GM12878 (cell line): ENCODE measurements at regions not wholly inside any gene's neighbourhood (a gene's known extent, or its start where the extent isn't known, plus 50 kb on each side); places are given as distances from the start of the nearest gene placed in this dataset.

Experiments
- ATAC-seq: fragments of 200-7000 bp; cut with Tn5 transposase; 3 replicates; pipeline ENCODE4 v1.9.1; 2020; ENCODE audit warnings: mild to moderate bottlenecking, moderate library complexity
- BruUV-seq: library from RNA; stranded (reverse); fragments of 400-500 nt; replicated peaks from 2 replicates; lab custom pipeline; 2021; lab: Mats Ljungman, UMichigan
- CTCF ChIA-PET: fragments of 300-600 bp; sonication (Branson Sonifier 250); formaldehyde crosslinking; extraction: SDS; loops from one replicate; lab custom pipeline; 2021; ENCODE audit warnings: inconsistent platforms; lab: Yijun Ruan, JAX
- POLR2A ChIA-PET: fragments of 350-600 bp; formaldehyde crosslinking; extraction: SDS; loops from one replicate; lab custom pipeline; 2021; ENCODE audit warnings: inconsistent platforms; lab: Charles Lee
- RAD21 ChIA-PET: fragments of 300-600 bp; sonication (Branson Sonifier 250); formaldehyde crosslinking; loops from one replicate; lab custom pipeline; 2023; ENCODE audit warnings: antibody characterized with exemption; ENCODE audit not compliant: unreplicated experiment; lab: Charles Lee
- SMC1A ChIA-PET: fragments of 300-600 bp; sonication (Branson Sonifier 250); formaldehyde crosslinking; loops from one replicate; lab custom pipeline; 2023; ENCODE audit not compliant: unreplicated experiment, uncharacterized antibody; lab: Charles Lee
- DNase-seq: peaks from one replicate; pipeline ENCODE4 v3.0.0-alpha.2; 2011; ENCODE audit warnings: low read depth, low spot score
- FAIRE-seq: peaks from 3 replicates; lab custom pipeline; 2011; peaks lifted over from hg19 to GRCh38; lab: Jason Lieb, UNC
- H2AFZ ChIP-seq: 2 replicates; pipeline ENCODE4 v1.6.0; 2011; ENCODE audit warnings: low read depth, low read length, control low read depth; ENCODE audit not compliant: control insufficient read depth
- H3K27ac ChIP-seq: 2 replicates; pipeline ENCODE4 v1.5.1; 2011; ENCODE audit warnings: control low read depth; ENCODE audit not compliant: control insufficient read depth, insufficient read depth
- H3K27me3 ChIP-seq, 2 experiments: replicated peaks in 1 of 2; 2 replicates each; pipeline versions ENCODE4 v1.6.0 to v1.6.1; 2011; ENCODE audit warnings: low read length in 1 of 2; ENCODE audit not compliant: control insufficient read depth in 2 of 2, insufficient read depth in 2 of 2
- H3K36me3 ChIP-seq, 2 experiments: 2 replicates each; pipeline ENCODE4 v1.5.1; 2011; ENCODE audit warnings: low read length in 1 of 2; ENCODE audit not compliant: control insufficient read depth in 2 of 2, insufficient read depth in 2 of 2
- H3K4me1 ChIP-seq: 2 replicates; pipeline ENCODE4 v1.6.1; 2011; ENCODE audit warnings: mild to moderate bottlenecking, low read length, moderate library complexity, mixed read lengths; ENCODE audit not compliant: control insufficient read depth, insufficient read depth
- H3K4me2 ChIP-seq: 2 replicates; pipeline ENCODE4 v1.6.0; 2011; ENCODE audit warnings: control low read depth; ENCODE audit not compliant: control insufficient read depth, insufficient read depth
- H3K4me3 ChIP-seq: fragments of 200-600 bp; sonication (generic); 2 replicates; pipeline ENCODE4 v1.5.1; 2016
- H3K79me2 ChIP-seq: 2 replicates; pipeline ENCODE4 v1.6.0; 2011; ENCODE audit warnings: low read length; ENCODE audit not compliant: control insufficient read depth, insufficient read depth
- H3K9ac ChIP-seq: 2 replicates; pipeline ENCODE4 v1.8.0; 2011; ENCODE audit warnings: low read length, control low read depth, mixed read lengths; ENCODE audit not compliant: control insufficient read depth, insufficient read depth
- H3K9me3 ChIP-seq: replicated peaks from 3 replicates; pipeline ENCODE4 v1.5.1; 2011; ENCODE audit warnings: mild to moderate bottlenecking, low read length; ENCODE audit not compliant: control insufficient read depth, insufficient read depth
- H4K20me1 ChIP-seq: 2 replicates; pipeline ENCODE4 v1.6.0; 2011; ENCODE audit not compliant: control insufficient read depth, insufficient read depth
- BHLHE40 ChIP-seq, 2 experiments: fragments of 450-650 bp in 1 of 2; IDR thresholded peaks; 2 replicates each; pipeline ENCODE4 v1.6.1; 2011 to 2017; ENCODE audit warnings: low read depth in 2 of 2, borderline replicate concordance in 1 of 2, improper control_type of control experiment in 1 of 2, low read length in 1 of 2, mild to moderate bottlenecking in 1 of 2
- CREM ChIP-seq: IDR thresholded peaks from 2 replicates; pipeline ENCODE4 v1.6.1; 2014; ENCODE audit warnings: antibody characterized with exemption, low read depth
- CTCF ChIP-seq, 3 experiments: IDR thresholded peaks in 2 of 3; conservative IDR thresholded peaks in 1 of 3; 2 replicates each; pipeline ENCODE4 v1.5.1; 2011; ENCODE audit warnings: low read depth in 3 of 3, low read length in 3 of 3, mild to moderate bottlenecking in 3 of 3, control low read depth in 2 of 3, moderate library complexity in 2 of 3, inconsistent platforms in 1 of 3, mixed read lengths in 1 of 3; ENCODE audit not compliant: control insufficient read depth in 2 of 3, insufficient read depth in 1 of 3; ENCODE audit errors: extremely low read depth in 1 of 3
- DPF2 ChIP-seq: fragments of 450-650 bp; IDR thresholded peaks from 2 replicates; pipeline ENCODE4 v1.6.1; 2017; ENCODE audit warnings: mild to moderate bottlenecking
- EED ChIP-seq: sonication (generic); IDR thresholded peaks from 2 replicates; pipeline ENCODE4 v1.6.1; 2016; ENCODE audit warnings: antibody characterized with exemption, low read depth
- FOS ChIP-seq: IDR thresholded peaks from 3 replicates; pipeline ENCODE4 v1.6.1; 2011; ENCODE audit warnings: borderline replicate concordance; ENCODE audit not compliant: insufficient read length; ENCODE audit errors: extremely low read depth
- FOXK2 ChIP-seq: fragments of 450-650 bp; IDR thresholded peaks from 2 replicates; pipeline ENCODE4 v1.6.1; 2017; ENCODE audit warnings: mild to moderate bottlenecking, moderate library complexity
- GATAD2B ChIP-seq: fragments of 450-650 bp; conservative IDR thresholded peaks from 2 replicates; pipeline ENCODE4 v1.6.1; 2017; ENCODE audit warnings: low read depth, mild to moderate bottlenecking, moderate library complexity
- JUNB ChIP-seq: IDR thresholded peaks from 2 replicates; pipeline ENCODE4 v1.6.1; 2016; ENCODE audit warnings: antibody characterized with exemption, mild to moderate bottlenecking
- MAX ChIP-seq: IDR thresholded peaks from 2 replicates; pipeline ENCODE4 v1.6.1; 2012; ENCODE audit warnings: low read depth, low read length, improper control_type of control experiment
- MTA3 ChIP-seq: IDR thresholded peaks from 2 replicates; pipeline ENCODE4 v1.6.1; 2012; ENCODE audit warnings: low read length, inconsistent platforms, borderline replicate concordance
- POLR2A ChIP-seq: IDR thresholded peaks from 2 replicates; pipeline ENCODE4 v1.6.1; 2011; ENCODE audit warnings: low read depth, mild to moderate bottlenecking, low read length
- STAT1 ChIP-seq: fragments of 450-650 bp; conservative IDR thresholded peaks from 2 replicates; pipeline ENCODE4 v1.6.1; 2014; ENCODE audit warnings: antibody characterized with exemption, mild to moderate bottlenecking
- TAF1 ChIP-seq: IDR thresholded peaks from 2 replicates; pipeline ENCODE4 v1.6.1; 2011; ENCODE audit warnings: mild to moderate bottlenecking, low read depth, low read length, borderline replicate concordance
- TCF7 ChIP-seq: IDR thresholded peaks from 2 replicates; pipeline ENCODE4 v1.6.1; 2014; ENCODE audit warnings: antibody characterized with exemption, borderline replicate concordance
- ZNF207 ChIP-seq: fragments of 450-650 bp; IDR thresholded peaks from 2 replicates; pipeline ENCODE4 v1.6.1; 2014; ENCODE audit warnings: antibody characterized with exemption, mild to moderate bottlenecking, borderline replicate concordance
- ZZZ3 ChIP-seq: IDR thresholded peaks from 2 replicates; pipeline ENCODE4 v1.6.1; 2011; ENCODE audit warnings: low read depth; ENCODE audit not compliant: control insufficient read depth, insufficient read length
- WGBS: methylation state at CpG from one replicate; pipeline ENCODE4 v1.1.6; 2016; ENCODE audit warnings: low lambda C conversion rate; ENCODE audit not compliant: insufficient replicate concordance, insufficient coverage; ENCODE audit errors: missing lambda C conversion rate; 5-methylcytosine and 5-hydroxymethylcytosine counted together
- in situ Hi-C: fragments of 300-500 bp; cut with MboI; formaldehyde crosslinking; loops from 9 replicates; pipeline ENCODE4 v1.14.3; 2018; ENCODE audit warnings: mixed read lengths
- intact Hi-C: fragments of 100-400 bp; cut with micrococcal nuclease; formaldehyde crosslinking; loops from one replicate; pipeline ENCODE4 v1.14.2; 2022; ENCODE audit not compliant: unreplicated experiment

- TF ChIP-seq MAX (no peak), EED (no peak), TAF1 (no peak), BHLHE40 (IDR thresholded peaks at IDR 0.05; ENCODE audit: borderline replicate concordance in 1 of 2, low read depth in 2 of 2, low read length in 1 of 2) (no peak), JUNB (no peak)
These were observed 247.9 kb upstream of the RPL38 start (continued) for GRCh38 chr17:73955616-73956015.

GRCh38 chr17:73956169-73956568 lies 247.3 kb upstream of the RPL38 start:
- no TSS peak for BruUV-seq
- CTCF ChIA-PET: interaction anchor here (1.0 to 3.7 kb wide), 2 partner anchors 21 to 526 kb away, joined by 3 to 15 read pairs; no protein-coding TSS in a partner anchor
- no peak for FAIRE-seq

More at GRCh38 chr17:73956169-73956568, 247.3 kb upstream of the RPL38 start:
- H2AFZ ChIP-seq: no peak overlapping the region
- no peaks in the 10 kb centered on the region for H4K20me1 ChIP-seq
- no peak overlapping the region for H3K4me3 ChIP-seq
- in situ Hi-C loops: no loop called here
- TF ChIP-seq FOS (no peak), GATAD2B (no peak), ZZZ3 (no peak), STAT1 (no peak), MTA3 (no peak), CREM (no peak), DPF2 (no peak), POLR2A (no peak), FOXK2 (no peak), TCF7 (no peak), ZNF207 (no peak), CTCF (IDR thresholded peaks at IDR 0.05 in 2 of 3, conservative IDR thresholded peaks at IDR 0.05 in 1 of 3; ENCODE audit: control insufficient read depth in 2 of 3, extremely low read depth in 1 of 3, insufficient read depth in 1 of 3, low read depth in 3 of 3, low read length in 3 of 3) (no peak), MAX (no peak)
- ChIA-PET POLR2A (no interaction called here), SMC1A (interaction anchor here (0.6 to 1.0 kb wide), 2 partner anchors 30 to 90 kb away, joined by 3 read pairs; no protein-coding TSS in a partner anchor), RAD21 (interaction anchor here (1.1 to 1.4 kb wide), 2 partner anchors 527 to 528 kb away, joined by 4 to 6 read pairs; no protein-coding TSS in a partner anchor)
- no peaks in the 10 kb centered on the region; the same call in 2 of the 3 replicates for H3K9me3 ChIP-seq
- ATAC-seq: no peak; the same call in 2 of the 3 replicates
- H3K79me2 ChIP-seq: no peaks in the 10 kb centered on the region
- H3K27me3 ChIP-seq: peaks cover 1 to 6% of the 10 kb centered on the region in 2 experiments; a peak in 3 of 4 replicates
- 7% methylated on average over 1 of the region's 1 CpG for WGBS
- no peak overlapping the region for H3K4me2 ChIP-seq
- no peaks in the 10 kb centered on the region for H3K4me1 ChIP-seq
- no peak overlapping the region for H3K27ac ChIP-seq
- H3K9ac ChIP-seq: no peak overlapping the region
- H3K36me3 ChIP-seq: no peaks in the 10 kb centered on the region
- intact Hi-C loops: loop anchor here (1.0 kb wide), 1 partner anchor 527 kb away; no protein-coding TSS in a partner anchor
- DNase-seq: no peak
